SK-N-SH (cell line): ENCODE measurements at regions not wholly inside any gene's neighbourhood (a gene's known extent, or its start where the extent isn't known, plus 50 kb on each side); places are given as distances from the start of the nearest gene placed in this dataset.

Experiments used
- CTCF ChIA-PET: fragments of 300-600, 350-600 bp; formaldehyde crosslinking; extraction: SDS; loops from one replicate; lab custom pipeline; 2021; lab: Yijun Ruan, JAX
- POLR2A ChIA-PET: fragments of 350-600 bp; sonication (Branson Sonifier 250); formaldehyde crosslinking; extraction: SDS; loops from one replicate; lab custom pipeline; 2020; ENCODE audit warnings: antibody characterized with exemption, inconsistent platforms; lab: Yijun Ruan, JAX
- DNase-seq: peaks from one replicate; pipeline ENCODE4 v3.0.0; 2012
- H2AFZ ChIP-seq: fragments of 200-600 bp; sonication (generic); 2 replicates; pipeline ENCODE4 v1.8.1; 2016; ENCODE audit warnings: antibody characterized with exemption, mild to moderate bottlenecking, low read depth
- H3F3A ChIP-seq: fragments of 200-600 bp; sonication (generic); replicated peaks from 2 replicates; pipeline ENCODE3; 2016; ENCODE audit warnings: antibody characterized with exemption, mild to moderate bottlenecking; ENCODE audit not compliant: insufficient read depth
- H3K27ac ChIP-seq, 2 experiments: fragments of 200-500 bp in 1 of 2; fragments of 200-600 bp in 1 of 2; sonication (Bioruptor generic) in 1 of 2; sonication (generic), shearing (Covaris generic) in 1 of 2; 2 replicates each; pipeline versions ENCODE4 v1.5.1 to v1.6.1; 2014 to 2016; ENCODE audit warnings: low read depth in 2 of 2, inconsistent platforms in 1 of 2, low read length in 1 of 2, mild to moderate bottlenecking in 1 of 2, mixed read lengths in 1 of 2
- H3K27me3 ChIP-seq: fragments of 200-600 bp; sonication (generic), shearing (Covaris generic); 2 replicates; pipeline ENCODE4 v1.6.1; 2016; ENCODE audit warnings: mixed run types; ENCODE audit not compliant: insufficient read depth
- H3K36me3 ChIP-seq, 2 experiments: fragments of 200-500 bp in 1 of 2; fragments of 200-600 bp in 1 of 2; sonication (Bioruptor generic) in 1 of 2; sonication (generic) in 1 of 2; replicated peaks in 1 of 2; 2 replicates each; pipeline versions ENCODE3 to v1.5.1; 2014 to 2016; ENCODE audit warnings: low read length in 1 of 2, mild to moderate bottlenecking in 1 of 2; ENCODE audit not compliant: insufficient read depth in 2 of 2, control insufficient read depth in 1 of 2
- H3K4me1 ChIP-seq, 2 experiments: fragments of 200-500 bp in 1 of 2; fragments of 200-600 bp in 1 of 2; sonication (Bioruptor generic) in 1 of 2; sonication (generic), shearing (Covaris generic) in 1 of 2; 2 replicates each; pipeline versions ENCODE4 v1.5.1 to v1.6.1; 2014 to 2016; ENCODE audit warnings: low read depth in 1 of 2, low read length in 1 of 2, mixed run types in 1 of 2; ENCODE audit not compliant: insufficient read depth in 2 of 2, control insufficient read depth in 1 of 2
- H3K4me2 ChIP-seq: fragments of 200-600 bp; sonication (generic), shearing (Covaris generic); 2 replicates; pipeline ENCODE4 v1.6.1; 2017; ENCODE audit warnings: mixed run types
- H3K4me3 ChIP-seq, 2 experiments: fragments of 200-500 bp in 1 of 2; fragments of 200-600 bp in 1 of 2; sonication (Bioruptor generic) in 1 of 2; sonication (generic), shearing (Covaris generic) in 1 of 2; 2 replicates each; pipeline versions ENCODE4 v1.5.1 to v1.8.1; 2014 to 2016; ENCODE audit warnings: low read depth in 2 of 2, inconsistent platforms in 1 of 2, low read length in 1 of 2, mild to moderate bottlenecking in 1 of 2, mixed read lengths in 1 of 2, moderate library complexity in 1 of 2
- H3K79me2 ChIP-seq: fragments of 200-600 bp; sonication (generic); 2 replicates; pipeline ENCODE4 v1.8.1; 2017; ENCODE audit warnings: mild to moderate bottlenecking; ENCODE audit not compliant: insufficient read depth
- H3K9ac ChIP-seq: fragments of 200-600 bp; sonication (generic); 2 replicates; pipeline ENCODE4 v1.6.1; 2017; ENCODE audit warnings: mixed run types
- H3K9me2 ChIP-seq: fragments of 200-600 bp; sonication (generic); 2 replicates; pipeline ENCODE4 v1.6.1; 2017; ENCODE audit warnings: mixed run types
- H3K9me3 ChIP-seq: fragments of 200-600 bp; sonication (generic); 2 replicates; pipeline ENCODE4 v1.6.1; 2017; ENCODE audit warnings: mixed run types, mild to moderate bottlenecking, moderate library complexity
- H4K20me1 ChIP-seq: fragments of 200-600 bp; sonication (generic); 2 replicates; pipeline ENCODE4 v1.6.1; 2017; ENCODE audit warnings: mild to moderate bottlenecking, mixed run types; ENCODE audit not compliant: insufficient read depth
- CHD2 ChIP-seq: fragments of 150-350 bp; IDR thresholded peaks from 2 replicates; pipeline ENCODE4 v1.6.1; 2018; ENCODE audit warnings: low read length; ENCODE audit not compliant: partially characterized antibody
- FOXM1 ChIP-seq: IDR thresholded peaks from 2 replicates; pipeline ENCODE4 v1.4.0; 2012; ENCODE audit warnings: low read depth, mild to moderate bottlenecking
- GABPA ChIP-seq: IDR thresholded peaks from 2 replicates; pipeline ENCODE4 v1.4.0; 2012; ENCODE audit warnings: low read depth, mild to moderate bottlenecking
- GATA2 ChIP-seq: sonication (generic); formaldehyde crosslinking; IDR thresholded peaks from 2 replicates; pipeline ENCODE4 v1.5.0; 2020; ENCODE audit warnings: mild to moderate bottlenecking, missing genetic modification reagents
- MEF2A ChIP-seq: IDR thresholded peaks from 2 replicates; pipeline ENCODE4 v1.4.0; 2012; ENCODE audit warnings: low read depth, borderline replicate concordance
- SIN3A ChIP-seq: IDR thresholded peaks from 2 replicates; pipeline ENCODE4 v1.6.1; 2012; ENCODE audit warnings: low read depth, mild to moderate bottlenecking, low read length, moderate library complexity, borderline replicate concordance
- TAF1 ChIP-seq: IDR thresholded peaks from 2 replicates; pipeline ENCODE4 v1.6.1; 2012; ENCODE audit warnings: low read depth, mild to moderate bottlenecking, low read length, moderate library complexity, borderline replicate concordance
- TCF12 ChIP-seq: IDR thresholded peaks from 2 replicates; pipeline ENCODE4 v1.4.0; 2012
- TEAD4 ChIP-seq: IDR thresholded peaks from 2 replicates; pipeline ENCODE4 v1.4.0; 2012; ENCODE audit warnings: mild to moderate bottlenecking, borderline replicate concordance; ENCODE audit not compliant: insufficient read depth
- whole genome bisulfite sequencing: methylation state at CpG from one replicate; pipeline ENCODE4 v1.1.6; 2017; ENCODE audit warnings: low lambda C conversion rate; 5-methylcytosine and 5-hydroxymethylcytosine counted together
- TF ChIP-seq, protein P1 (sequence below): IDR thresholded peaks from 2 replicates; pipeline ENCODE4 v1.4.0; 2012; ENCODE audit warnings: low read depth, borderline replicate concordance
- TF ChIP-seq, protein P2 (sequence below): fragments of 200-600 bp; sonication (generic); IDR thresholded peaks from 2 replicates; pipeline ENCODE4 v1.6.1; 2017; ENCODE audit warnings: antibody characterized with exemption, mild to moderate bottlenecking, moderate library complexity
- TF ChIP-seq, protein P3 (sequence below): IDR thresholded peaks from 2 replicates; pipeline ENCODE4 v1.4.0; 2012; ENCODE audit warnings: low read depth

DNA sequence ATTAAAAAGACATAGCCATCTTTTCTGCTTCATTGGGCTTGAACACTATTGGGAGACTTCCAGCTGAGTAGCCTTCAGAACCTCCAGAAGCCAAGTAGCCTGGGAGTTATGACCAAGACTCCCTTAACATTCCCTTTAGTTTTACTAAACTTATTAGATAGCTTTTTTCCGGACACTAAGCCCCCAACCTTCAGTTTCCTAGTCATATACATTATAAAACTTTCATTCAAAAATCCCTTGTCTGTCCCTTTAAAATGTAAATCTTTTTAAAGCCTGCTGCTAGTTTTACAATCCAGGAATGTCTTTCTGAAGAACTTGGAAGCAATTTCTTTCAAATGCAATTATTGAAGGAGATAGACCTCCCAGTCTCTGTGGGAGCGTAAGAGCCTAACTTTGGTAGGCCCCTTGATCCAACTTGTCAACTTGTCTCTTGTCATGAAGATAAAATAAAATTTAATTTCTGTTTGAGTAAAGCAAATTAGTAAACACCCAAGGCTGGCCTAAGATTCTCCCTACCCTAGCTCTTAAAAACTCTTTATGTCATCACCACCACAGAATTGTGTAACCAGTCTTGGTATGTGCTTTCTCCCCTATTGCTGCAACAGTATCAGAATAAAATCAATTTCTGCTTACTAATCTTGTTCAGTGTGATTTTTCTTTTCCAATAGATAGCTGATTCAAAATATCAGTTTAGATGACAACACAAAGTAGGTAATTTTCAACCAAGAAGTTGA, 796.2 kb downstream of the PLA2G4A start:
- Histone ChIP-seq H3K27ac (no peak overlapping the region), H3K36me3 (no peaks in the 10 kb centered on the region), H2AFZ (no peak overlapping the region), H3K27me3 (no peaks in the 10 kb centered on the region), H3F3A (no peaks in the 10 kb centered on the region), H3K9me3 (no peaks in the 10 kb centered on the region), H3K9ac (no peak overlapping the region), H3K4me1 (peaks cover 0 to 2% of the 10 kb centered on the region in 2 experiments; a peak in 1 of 4 replicates), H3K4me3 (no peak overlapping the region), H4K20me1 (no peaks in the 10 kb centered on the region), H3K9me2 (no peaks in the 10 kb centered on the region), H3K79me2 (no peaks in the 10 kb centered on the region), H3K4me2 (no peak overlapping the region)
- CTCF ChIA-PET: no interaction called here
- DNase-seq: no peak
- TF ChIP-seq SIN3A: no peak
- TF ChIP-seq TCF12: no peak
- TF ChIP-seq GABPA: no peak
- TF ChIP-seq MEF2A: no peak
- TF ChIP-seq CHD2: no peak
- no peak for TF ChIP-seq TEAD4
- TF ChIP-seq TAF1: no peak
- TF ChIP-seq, protein P1, sequence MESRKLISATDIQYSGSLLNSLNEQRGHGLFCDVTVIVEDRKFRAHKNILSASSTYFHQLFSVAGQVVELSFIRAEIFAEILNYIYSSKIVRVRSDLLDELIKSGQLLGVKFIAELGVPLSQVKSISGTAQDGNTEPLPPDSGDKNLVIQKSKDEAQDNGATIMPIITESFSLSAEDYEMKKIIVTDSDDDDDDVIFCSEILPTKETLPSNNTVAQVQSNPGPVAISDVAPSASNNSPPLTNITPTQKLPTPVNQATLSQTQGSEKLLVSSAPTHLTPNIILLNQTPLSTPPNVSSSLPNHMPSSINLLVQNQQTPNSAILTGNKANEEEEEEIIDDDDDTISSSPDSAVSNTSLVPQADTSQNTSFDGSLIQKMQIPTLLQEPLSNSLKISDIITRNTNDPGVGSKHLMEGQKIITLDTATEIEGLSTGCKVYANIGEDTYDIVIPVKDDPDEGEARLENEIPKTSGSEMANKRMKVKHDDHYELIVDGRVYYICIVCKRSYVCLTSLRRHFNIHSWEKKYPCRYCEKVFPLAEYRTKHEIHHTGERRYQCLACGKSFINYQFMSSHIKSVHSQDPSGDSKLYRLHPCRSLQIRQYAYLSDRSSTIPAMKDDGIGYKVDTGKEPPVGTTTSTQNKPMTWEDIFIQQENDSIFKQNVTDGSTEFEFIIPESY: no peak
- POLR2A ChIA-PET: no interaction called here
- 89% methylated on average over 2 of the region's 2 CpGs for WGBS

DNA sequence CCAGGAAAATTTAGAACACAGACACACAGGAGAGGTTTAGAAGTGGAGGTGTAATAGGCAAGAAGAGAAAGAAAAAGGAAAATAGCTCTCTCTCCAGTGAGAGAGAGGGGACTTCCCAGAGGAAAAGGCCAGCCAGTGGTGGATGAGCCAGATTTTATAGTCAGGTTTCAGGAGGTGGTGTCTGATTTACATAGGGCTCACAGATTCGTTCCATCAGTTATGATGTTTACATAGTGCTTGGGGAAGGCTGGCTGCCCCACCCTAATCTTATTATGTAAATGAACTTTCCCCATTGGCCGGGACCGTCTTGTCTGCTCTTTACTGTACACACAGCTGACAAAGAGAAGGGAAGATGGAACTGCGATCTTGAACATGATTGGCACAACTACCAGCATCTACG, 797.3 kb downstream of the PLA2G4A start:
- Histone ChIP-seq H4K20me1 (no peaks in the 10 kb centered on the region), H3K36me3 (no peaks in the 10 kb centered on the region), H3K27me3 (no peaks in the 10 kb centered on the region), H2AFZ (no peak overlapping the region), H3K9me2 (no peaks in the 10 kb centered on the region), H3F3A (no peaks in the 10 kb centered on the region), H3K27ac (no peak overlapping the region), H3K4me1 (peaks cover 0 to 2% of the 10 kb centered on the region in 2 experiments; a peak in 1 of 4 replicates), H3K9ac (no peak overlapping the region), H3K9me3 (no peaks in the 10 kb centered on the region; the same call in 1 of the 2 replicates), H3K79me2 (no peaks in the 10 kb centered on the region), H3K4me3 (no peak overlapping the region), H3K4me2 (no peak overlapping the region)
- TF ChIP-seq TAF1 (no peak), FOXM1 (no peak), GATA2 (CRISPR knock-in tag) (no peak), MEF2A (no peak)
- TF ChIP-seq, protein P2, sequence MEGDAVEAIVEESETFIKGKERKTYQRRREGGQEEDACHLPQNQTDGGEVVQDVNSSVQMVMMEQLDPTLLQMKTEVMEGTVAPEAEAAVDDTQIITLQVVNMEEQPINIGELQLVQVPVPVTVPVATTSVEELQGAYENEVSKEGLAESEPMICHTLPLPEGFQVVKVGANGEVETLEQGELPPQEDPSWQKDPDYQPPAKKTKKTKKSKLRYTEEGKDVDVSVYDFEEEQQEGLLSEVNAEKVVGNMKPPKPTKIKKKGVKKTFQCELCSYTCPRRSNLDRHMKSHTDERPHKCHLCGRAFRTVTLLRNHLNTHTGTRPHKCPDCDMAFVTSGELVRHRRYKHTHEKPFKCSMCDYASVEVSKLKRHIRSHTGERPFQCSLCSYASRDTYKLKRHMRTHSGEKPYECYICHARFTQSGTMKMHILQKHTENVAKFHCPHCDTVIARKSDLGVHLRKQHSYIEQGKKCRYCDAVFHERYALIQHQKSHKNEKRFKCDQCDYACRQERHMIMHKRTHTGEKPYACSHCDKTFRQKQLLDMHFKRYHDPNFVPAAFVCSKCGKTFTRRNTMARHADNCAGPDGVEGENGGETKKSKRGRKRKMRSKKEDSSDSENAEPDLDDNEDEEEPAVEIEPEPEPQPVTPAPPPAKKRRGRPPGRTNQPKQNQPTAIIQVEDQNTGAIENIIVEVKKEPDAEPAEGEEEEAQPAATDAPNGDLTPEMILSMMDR: no peak
- TF ChIP-seq, protein P3, sequence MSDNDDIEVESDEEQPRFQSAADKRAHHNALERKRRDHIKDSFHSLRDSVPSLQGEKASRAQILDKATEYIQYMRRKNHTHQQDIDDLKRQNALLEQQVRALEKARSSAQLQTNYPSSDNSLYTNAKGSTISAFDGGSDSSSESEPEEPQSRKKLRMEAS: no peak
- DNase-seq: no peak
- POLR2A ChIA-PET: no interaction called here
- CTCF ChIA-PET: no interaction called here
- WGBS: 62% methylated on average over 5 of the region's 5 CpGs
